GM18502 (cell line): ENCODE measurements at regions not wholly inside any gene's neighbourhood (a gene's known extent, or its start where the extent isn't known, plus 50 kb on each side); places are given as distances from the start of the nearest gene placed in this dataset.
"Not testable (repeated sequence)": the region's sequence is repeated elsewhere in the genome, so short reads cannot be mapped to it uniquely, and the experiment has no call there.

ENCODE experiments used
- ATAC-seq: cut with Tn5 transposase; IDR thresholded peaks from one replicate; pipeline ENCODE4 v1.9.1; 2021; ENCODE audit warnings: mild to moderate bottlenecking; ENCODE audit not compliant: unreplicated experiment, poor library complexity

- ATAC-seq = no peak
Observed at GRCh38 chr11:23903044-23903704, 593.7 kb upstream of the LUZP2 start.

- no peak for ATAC-seq
Observed at GRCh38 chr11:23919455-23919854, 577.4 kb upstream of the LUZP2 start.

- no peak for ATAC-seq
Observed at GRCh38 chr11:23923357-23923756, 573.5 kb upstream of the LUZP2 start.

- ATAC-seq = no peak
Observed at GRCh38 chr11:23924226-23924625, 572.6 kb upstream of the LUZP2 start.

- no peak for ATAC-seq
Observed at GRCh38 chr11:23931443-23931842, 565.4 kb upstream of the LUZP2 start.

GRCh38 chr11:23932485-23932898, 564.4 kb upstream of the LUZP2 start:
- no peak for ATAC-seq

GRCh38 chr11:23933721-23934120, 563.1 kb upstream of the LUZP2 start:
- ATAC-seq = no peak

- ATAC-seq = not testable (repeated sequence)
Observed at GRCh38 chr11:23934671-23935270, 562.1 kb upstream of the LUZP2 start.

- not testable (repeated sequence) for ATAC-seq
Observed at GRCh38 chr11:23942117-23942815, 554.6 kb upstream of the LUZP2 start.

GRCh38 chr11:23944923-23945322, 551.9 kb upstream of the LUZP2 start:
- no peak for ATAC-seq

- no peak for ATAC-seq
Observed at GRCh38 chr11:23947883-23948282, 549.0 kb upstream of the LUZP2 start.

- ATAC-seq = no peak
Observed at GRCh38 chr11:23948851-23949250, 548.0 kb upstream of the LUZP2 start.

- no peak for ATAC-seq
Observed at GRCh38 chr11:23953951-23954710, 542.7 kb upstream of the LUZP2 start.

GRCh38 chr11:23954730-23955129, 542.1 kb upstream of the LUZP2 start:
- no peak for ATAC-seq

- ATAC-seq = no peak
Observed at GRCh38 chr11:23956586-23956985, 540.3 kb upstream of the LUZP2 start.

- no peak for ATAC-seq
Observed at GRCh38 chr11:23957314-23957713, 539.5 kb upstream of the LUZP2 start.

- ATAC-seq = no peak
Observed at GRCh38 chr11:23959462-23959861, 537.4 kb upstream of the LUZP2 start.

GRCh38 chr11:23961503-23962338, 535.1 kb upstream of the LUZP2 start:
- no peak for ATAC-seq

- ATAC-seq = no peak
Observed at GRCh38 chr11:23973244-23973643, 523.6 kb upstream of the LUZP2 start.

GRCh38 chr11:23974051-23974450, 522.8 kb upstream of the LUZP2 start:
- no peak for ATAC-seq
